Epithelial cell of proximal tubule (primary cell): ENCODE measurements at regions not wholly inside any gene's neighbourhood (a gene's known extent, or its start where the extent isn't known, plus 50 kb on each side); places are given as distances from the start of the nearest gene placed in this dataset.

Experiments used
- DNase-seq: peaks from one replicate; pipeline ENCODE4 v3.0.0-alpha.2; 2011; ENCODE audit warnings: low read depth
- H3K4me3 ChIP-seq: 2 replicates; pipeline ENCODE4 v1.5.1; 2011; ENCODE audit warnings: low read depth, mild to moderate bottlenecking, low read length
- TF ChIP-seq, protein P1 (sequence below): conservative IDR thresholded peaks from 2 replicates; pipeline ENCODE4 v1.5.1; 2012; ENCODE audit warnings: low read depth, mild to moderate bottlenecking, low read length

DNA sequence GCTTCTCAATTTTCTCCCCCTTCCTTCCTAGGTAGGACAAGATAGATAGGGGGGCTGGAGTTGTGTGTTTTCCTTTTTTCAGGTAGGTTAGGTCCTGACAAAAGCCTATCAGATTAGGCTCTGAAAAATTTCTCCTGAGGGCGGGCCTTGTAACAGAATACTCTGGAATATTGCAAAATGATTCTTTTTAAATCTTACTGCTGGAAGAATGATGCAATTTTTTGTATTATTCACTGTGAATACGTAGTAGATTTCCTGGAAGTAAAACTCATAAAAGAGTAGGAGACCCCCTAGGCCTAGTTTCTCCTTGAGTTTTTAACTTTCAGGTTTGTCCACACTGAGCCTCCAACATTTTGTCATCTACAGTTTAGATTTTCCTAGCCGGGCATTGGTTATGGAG is 1701.8 kb downstream of the EFNA5 start:
- DNase-seq = no peak
- TF ChIP-seq, protein P1, sequence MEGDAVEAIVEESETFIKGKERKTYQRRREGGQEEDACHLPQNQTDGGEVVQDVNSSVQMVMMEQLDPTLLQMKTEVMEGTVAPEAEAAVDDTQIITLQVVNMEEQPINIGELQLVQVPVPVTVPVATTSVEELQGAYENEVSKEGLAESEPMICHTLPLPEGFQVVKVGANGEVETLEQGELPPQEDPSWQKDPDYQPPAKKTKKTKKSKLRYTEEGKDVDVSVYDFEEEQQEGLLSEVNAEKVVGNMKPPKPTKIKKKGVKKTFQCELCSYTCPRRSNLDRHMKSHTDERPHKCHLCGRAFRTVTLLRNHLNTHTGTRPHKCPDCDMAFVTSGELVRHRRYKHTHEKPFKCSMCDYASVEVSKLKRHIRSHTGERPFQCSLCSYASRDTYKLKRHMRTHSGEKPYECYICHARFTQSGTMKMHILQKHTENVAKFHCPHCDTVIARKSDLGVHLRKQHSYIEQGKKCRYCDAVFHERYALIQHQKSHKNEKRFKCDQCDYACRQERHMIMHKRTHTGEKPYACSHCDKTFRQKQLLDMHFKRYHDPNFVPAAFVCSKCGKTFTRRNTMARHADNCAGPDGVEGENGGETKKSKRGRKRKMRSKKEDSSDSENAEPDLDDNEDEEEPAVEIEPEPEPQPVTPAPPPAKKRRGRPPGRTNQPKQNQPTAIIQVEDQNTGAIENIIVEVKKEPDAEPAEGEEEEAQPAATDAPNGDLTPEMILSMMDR = no peak
- H3K4me3 ChIP-seq = no peak overlapping the region

DNA sequence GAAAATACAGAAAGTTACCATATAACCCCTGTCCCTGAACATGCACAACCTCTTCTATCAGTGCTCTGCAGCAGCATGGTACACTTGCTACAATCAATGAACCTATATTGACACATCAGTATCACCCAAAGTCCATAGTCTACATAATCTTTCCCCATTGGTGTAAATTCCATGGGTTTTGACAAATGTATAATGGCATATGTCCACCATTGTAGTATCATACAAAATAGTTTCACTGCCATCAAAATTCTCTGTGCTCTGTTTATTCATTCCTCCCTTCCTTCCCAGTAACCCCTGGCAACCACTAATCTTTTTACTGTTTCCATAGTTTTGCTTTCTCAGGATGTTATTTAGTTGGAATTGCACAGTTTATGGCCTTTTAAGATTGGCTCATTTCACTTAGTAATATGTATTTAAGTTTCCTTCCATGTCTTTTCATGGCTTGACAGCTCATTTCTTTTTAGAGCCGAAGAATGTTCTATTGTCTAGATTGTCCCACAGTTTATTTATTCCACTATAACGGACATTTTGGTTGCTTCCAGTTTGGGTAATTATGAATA is 1707.0 kb downstream of the EFNA5 start:
- TF ChIP-seq, protein P1 = no peak
- H3K4me3 ChIP-seq = no peak overlapping the region
- DNase-seq = no peak

DNA sequence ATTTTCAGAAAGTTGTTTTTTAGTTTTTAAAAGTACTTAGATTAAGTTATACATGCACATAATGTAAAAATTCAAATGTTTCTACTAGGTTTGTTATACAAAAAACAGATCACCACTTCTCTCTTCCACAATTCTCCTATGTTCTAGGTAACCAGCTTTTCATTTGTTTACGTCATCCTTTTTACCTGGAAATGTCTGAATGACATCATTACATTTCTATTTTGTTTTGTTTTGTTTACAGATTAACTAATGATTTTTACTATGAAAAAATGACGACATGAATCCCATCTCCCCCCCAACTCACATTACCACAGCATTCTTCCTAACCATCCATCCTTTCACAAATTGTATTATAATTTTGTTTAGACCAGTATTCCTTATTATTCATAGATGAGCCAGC is 1709.2 kb downstream of the EFNA5 start:
- DNase-seq = no peak
- TF ChIP-seq, protein P1 = no peak
- H3K4me3 ChIP-seq = no peak overlapping the region

DNA sequence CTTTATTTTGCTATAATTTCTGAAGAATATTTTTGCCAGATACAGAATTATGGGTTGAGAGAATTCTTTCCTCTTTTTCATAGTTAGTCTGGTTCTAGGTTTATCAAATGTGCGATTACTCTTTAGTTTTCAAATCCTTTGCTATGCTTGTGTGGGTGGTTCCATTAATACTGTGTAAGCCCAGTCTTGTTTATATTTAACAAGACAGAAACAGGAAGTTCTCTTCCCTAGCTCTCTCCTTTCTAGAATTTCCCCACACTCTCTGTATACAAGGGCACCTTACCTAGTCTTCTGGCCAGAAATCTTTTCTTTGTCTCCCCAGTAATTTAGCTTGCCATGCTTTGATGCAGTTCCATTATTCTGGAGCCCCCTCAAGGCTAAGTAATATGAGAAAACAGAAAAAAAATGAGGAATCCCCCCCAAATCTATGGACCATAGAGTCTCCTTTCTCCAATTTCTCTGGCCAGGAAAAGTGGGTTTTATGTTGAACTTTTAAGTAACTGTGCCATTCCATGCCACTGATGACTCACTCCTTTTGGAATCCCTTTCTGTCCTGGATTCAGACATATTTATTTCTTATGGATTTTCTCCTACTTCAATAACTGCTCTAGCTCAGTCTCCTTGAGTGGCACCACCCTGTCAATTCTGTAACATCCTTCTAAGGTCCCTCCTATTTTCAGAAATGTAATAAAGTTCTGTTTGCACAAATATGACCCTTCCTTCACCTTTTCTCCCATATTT is 1714.1 kb downstream of the EFNA5 start:
- TF ChIP-seq, protein P1 = no peak
- peak; percentile 7 for DNase-seq
- H3K4me3 ChIP-seq = no peak overlapping the region

DNA sequence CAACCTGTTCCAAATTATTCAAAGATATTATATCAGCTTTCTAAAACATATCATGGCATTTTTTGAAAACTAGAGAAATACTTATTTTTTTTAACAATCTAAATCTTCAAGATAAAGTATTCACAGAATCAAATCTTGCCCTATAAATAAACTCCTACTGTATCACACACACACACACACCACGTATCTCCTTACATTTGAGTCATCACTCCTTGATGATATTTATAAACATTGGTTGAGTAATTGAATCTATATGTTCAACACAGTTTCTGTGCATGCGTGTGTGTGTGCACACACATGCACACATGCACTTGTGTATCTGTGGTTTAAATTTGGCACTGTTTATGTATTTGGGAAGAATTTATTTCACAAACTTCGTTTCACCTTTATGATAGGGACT is 1716.4 kb downstream of the EFNA5 start:
- DNase-seq = no peak
- no peak overlapping the region for H3K4me3 ChIP-seq
- TF ChIP-seq, protein P1 = no peak

DNA sequence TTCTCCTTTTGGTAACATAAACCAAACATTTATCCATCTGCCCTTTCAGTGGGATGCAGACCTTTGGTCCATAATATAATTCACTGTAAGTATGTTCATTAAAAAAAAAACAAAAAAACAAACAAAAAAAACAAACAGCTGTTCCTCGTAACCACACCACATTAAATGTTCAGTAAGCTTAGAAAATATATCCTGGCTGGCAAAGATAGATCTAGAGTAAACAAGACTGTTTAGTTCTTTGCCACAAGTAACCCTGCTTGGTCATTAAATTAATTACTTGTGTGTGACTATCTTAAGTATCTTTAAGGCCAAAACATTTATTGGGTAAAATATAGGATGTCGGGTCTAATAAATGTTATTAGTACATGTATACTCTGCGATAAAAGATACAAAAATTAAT is 1717.1 kb downstream of the EFNA5 start:
- no peak for DNase-seq
- TF ChIP-seq, protein P1 = no peak
- H3K4me3 ChIP-seq = no peak overlapping the region

DNA sequence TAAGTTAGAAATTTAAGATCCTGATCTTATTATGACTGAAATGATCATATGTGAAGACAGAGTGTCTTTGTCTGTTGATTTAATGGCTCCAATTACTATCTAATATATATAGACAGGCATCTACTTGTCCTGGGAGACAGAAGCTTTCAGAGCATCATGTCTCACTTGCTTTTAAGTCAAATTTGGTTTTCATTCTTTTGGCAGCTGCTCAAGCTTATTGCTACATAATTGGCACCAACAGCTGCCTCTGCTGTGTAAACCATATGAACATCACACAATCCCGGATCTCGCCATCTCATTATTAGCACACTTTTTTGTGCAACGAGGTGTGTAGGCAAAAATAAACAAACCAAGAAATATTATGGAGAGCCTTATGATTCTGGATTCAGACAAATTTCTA is 1717.9 kb downstream of the EFNA5 start:
- DNase-seq = no peak
- no peak overlapping the region for H3K4me3 ChIP-seq
- TF ChIP-seq, protein P1 = no peak
